Epidermal melanocyte (primary cell): ENCODE measurements at regions not wholly inside any gene's neighbourhood (a gene's known extent, or its start where the extent isn't known, plus 50 kb on each side); places are given as distances from the start of the nearest gene placed in this dataset.
"Not testable (repeated sequence)": the region's sequence is repeated elsewhere in the genome, so short reads cannot be mapped to it uniquely, and the experiment has no call there.

Experiments used
- DNase-seq: peaks from one replicate; pipeline ENCODE4 v3.0.0; 2011; ENCODE audit warnings: low spot score; ENCODE audit not compliant: insufficient read length

DNA sequence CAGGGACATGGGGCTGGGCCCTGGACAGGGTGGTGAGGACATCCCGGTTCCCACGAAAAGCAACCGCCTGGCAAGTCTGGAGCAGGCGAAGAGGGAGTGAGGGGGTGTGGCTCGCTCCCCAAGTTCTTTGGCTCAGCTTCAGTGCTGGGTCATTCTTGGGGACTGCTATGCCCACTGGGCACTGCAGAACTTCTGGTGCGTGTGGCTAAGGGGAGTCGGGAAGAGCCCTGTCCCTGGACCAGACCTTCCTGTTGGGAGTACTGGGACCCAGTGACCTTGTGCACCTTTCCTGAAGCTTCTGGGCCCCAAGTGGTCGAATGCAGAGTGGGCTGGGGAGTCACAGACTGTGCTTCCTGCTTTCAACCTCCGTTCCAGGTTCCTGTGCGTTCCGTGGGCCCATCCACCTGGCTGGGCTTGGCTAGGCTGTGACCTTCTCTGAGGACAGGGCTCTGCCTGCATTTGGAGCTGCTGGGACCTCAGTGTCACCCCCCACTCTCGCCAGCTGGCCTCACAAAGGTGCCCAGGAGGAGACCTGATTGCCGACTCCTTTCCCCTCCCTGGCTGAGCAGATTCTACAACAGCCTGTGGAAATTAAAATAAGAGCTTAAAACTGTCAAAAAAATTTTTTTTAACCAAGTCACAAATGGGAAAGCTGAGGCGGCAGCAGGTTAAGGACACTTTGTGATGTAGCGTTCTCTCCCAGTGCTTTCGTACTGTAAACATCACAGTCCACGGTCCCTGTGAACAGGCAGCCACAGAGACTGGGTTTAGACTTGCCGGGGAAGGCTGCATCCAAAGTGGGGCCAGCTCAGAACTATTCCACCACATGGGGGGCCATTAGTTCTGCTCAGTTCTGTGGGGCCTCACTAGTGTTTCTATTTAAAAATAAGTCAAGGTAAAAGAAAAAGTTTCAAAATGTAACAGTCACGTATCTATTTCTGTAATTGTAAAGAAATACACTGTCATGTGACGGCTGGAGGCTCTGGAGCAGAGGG lies 63.8 kb upstream of the WNT7B start:
- no peak for DNase-seq

DNA sequence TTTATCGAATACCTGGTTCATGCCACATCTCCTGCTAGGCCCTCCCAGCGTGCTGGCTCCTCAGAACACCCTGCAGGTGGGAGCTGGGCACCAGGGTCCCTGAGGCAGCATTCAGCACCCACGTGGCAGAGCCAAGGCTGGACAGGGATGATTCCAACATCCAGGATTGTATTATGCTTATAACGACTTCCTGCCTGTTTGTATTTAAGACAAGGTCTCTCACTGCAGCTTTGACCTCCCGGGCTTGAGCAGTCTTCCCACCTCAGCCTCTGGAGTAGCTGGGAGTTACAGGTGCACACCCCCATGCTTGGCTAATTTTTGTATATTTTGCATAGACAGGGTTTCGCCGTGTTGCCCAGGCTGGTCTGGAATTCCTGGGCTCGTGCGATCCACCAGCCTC lies 64.7 kb upstream of the WNT7B start:
- no peak for DNase-seq

DNA sequence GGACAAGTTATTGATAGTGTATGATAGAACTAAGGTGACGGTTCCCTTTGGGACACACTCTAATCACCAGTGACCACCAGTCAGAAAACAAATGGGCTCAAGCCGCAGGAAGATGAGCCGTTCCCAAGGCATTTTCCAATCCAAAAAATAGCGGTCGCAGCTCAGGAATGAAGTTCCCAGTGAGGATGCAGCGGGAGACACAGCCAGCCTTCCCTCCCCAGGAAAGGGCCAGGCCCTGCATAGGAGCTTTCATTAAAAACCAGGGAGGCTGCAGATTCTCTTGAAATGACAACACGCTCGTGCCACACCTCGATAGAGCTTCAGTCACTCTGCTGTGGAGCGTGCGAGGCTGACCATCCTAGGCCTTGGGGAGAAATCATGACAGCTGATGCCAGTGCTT lies 65.8 kb upstream of the WNT7B start:
- peak; percentile 11 for DNase-seq

DNA sequence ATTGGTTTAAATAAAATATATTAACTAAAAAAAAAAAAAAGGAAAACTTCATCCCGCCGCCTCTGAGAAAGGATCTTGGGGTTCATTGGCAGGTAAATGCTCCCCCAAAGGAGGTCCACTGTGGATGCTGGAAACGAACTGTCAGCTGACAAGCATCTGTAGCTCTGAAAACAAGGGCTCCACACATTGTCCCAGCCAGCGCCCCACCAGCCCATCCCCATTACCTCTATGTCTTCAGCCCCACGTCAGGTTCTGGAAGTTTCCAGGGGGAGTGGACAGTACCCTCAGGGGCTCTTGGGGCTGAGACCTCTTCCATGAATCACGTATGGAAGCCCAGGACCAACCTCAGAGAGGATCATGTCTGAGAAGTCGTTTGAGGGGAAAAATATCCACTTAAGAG lies 66.4 kb upstream of the WNT7B start:
- DNase-seq, result no peak

DNA sequence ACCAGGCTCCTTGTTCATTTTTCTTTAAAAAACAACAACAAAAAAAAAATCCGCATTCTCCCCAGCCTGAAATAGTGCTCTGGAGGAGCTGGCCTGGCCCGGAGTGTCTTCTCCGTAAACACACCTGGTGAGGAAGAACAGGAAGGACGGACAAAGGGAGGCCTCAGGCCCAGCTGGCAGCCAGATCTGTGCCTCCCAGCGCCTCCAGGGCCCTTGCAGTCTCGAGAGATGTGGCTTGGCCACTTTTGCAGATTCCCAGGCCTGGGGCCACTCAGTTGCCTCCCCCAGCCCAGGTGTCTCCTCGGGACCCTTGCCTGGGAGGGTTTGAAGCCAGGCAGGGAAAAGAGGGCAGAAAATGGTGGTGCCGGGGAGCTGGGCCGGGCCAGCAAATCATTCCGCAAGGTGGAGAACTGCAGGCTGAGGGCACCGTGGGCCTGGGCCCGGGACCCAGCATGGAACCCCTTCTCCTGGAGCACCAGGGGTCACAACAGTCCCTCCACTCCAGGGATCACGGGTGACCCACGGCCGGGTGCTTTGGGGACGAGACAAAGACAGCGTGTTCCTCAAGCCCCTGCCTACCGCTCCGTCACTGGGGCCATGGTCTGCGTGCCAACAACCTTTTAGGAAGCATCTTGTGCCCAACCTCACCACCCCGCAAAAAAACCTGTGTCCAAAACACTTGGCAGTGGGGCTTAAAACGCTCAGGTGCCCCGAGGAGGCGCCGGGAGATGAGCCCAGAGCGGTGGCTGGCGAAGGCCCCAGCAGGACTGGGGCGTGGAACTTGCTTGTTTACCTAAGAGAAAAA lies 67.1 kb upstream of the WNT7B start:
- DNase-seq, result no peak

DNA sequence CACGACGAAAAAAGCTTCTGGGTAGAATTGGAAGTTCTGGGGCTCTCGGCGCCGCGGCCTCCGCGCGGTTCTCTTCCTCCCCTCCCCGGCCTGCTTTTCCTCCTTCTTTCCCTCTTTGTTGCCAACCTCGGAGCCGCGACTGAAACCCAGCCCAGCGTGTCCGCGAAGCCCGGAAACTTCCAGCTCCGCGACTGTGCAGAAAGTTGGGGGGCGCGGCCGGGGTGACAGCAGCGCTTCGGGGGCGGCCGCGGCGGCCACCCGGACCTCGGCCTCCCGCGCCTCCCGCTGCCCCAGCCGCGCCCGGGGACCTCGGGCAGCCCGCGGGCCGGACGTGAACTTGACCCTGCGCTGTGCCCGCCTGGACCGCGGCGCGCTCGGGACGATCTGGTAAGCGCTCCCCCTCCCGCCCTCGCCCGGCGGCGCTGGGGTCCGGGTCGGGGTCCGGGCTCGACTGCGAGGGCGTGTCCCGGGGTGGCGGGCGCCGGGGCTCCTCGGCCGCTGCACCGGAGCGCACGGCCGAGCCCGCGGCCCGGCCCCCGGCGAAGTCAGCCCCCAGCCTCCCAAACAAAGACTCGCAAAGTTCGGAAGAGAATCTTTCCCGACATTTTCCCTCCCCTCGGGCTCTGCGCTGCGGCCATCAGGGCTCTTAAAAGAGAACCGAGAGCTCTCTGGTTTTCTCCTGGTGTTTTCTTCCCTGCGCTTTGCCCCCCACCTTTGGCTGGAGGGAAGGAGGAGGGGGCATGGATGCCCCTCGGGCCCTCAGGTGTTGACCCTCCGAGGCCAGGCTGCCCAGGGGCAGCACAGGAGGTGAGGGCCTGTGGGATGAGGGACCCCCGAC lies 67.9 kb upstream of the WNT7B start:
- DNase-seq, result no peak

DNA sequence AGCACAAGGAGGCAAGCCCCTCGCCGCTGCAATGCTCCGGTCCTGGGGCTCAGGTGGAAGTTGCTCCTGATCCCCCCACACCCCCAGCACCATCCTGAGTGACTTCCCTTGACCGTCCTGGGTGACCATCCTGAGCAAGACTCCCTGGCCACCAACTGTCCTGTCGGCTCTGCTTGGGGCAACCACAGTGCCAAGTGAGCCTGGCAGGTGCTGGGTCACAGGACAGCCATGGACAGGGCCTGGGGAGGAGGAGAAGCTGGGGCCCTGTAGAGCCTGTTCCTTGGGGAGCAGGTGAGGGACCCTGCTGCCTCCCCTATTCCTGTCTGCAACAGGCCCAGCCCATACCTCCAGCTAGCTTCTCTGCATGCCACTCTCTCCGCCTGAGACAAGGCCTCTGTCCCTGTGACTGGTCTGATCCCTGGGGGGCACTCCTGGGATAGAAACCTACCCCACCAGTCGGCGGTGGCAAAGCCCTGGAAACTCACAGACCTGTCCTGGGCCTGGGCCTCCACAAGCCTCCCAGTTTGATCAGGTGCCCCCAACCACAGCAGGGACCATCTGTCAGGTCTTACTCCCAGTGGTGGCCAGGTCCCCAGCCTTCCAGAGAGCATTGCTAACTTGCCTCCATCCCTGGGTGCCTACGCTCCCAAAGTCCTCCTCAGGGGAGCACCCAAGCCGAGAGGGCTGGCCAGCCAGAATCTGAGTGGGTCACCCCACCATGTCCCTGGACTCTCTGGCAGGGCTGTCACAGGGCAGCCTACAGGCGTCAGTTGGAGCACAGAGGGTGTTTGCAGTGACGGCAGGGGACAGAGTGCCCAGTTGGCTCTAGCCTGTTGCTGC lies 68.7 kb upstream of the WNT7B start:
- no peak for DNase-seq

DNA sequence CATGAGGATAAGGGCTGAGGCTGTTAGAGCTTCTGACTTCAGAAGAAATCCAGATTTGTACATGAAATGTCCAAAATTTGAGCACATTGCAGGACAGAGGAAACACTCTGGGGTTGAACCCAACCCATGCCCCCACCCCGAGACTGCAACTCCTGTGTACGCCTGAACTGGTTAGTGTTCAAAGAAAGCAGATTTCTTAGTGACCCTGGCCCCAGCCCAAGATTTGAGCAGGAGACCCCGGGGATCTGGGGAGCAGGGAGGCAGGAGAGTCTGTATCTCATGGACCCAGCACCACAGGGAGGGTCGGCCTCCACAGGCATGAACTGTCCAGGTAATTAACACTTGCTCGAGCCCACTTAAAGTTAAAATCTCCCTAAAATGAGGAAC lies 69.3 kb upstream of the WNT7B start:
- DNase-seq, result no peak

DNA sequence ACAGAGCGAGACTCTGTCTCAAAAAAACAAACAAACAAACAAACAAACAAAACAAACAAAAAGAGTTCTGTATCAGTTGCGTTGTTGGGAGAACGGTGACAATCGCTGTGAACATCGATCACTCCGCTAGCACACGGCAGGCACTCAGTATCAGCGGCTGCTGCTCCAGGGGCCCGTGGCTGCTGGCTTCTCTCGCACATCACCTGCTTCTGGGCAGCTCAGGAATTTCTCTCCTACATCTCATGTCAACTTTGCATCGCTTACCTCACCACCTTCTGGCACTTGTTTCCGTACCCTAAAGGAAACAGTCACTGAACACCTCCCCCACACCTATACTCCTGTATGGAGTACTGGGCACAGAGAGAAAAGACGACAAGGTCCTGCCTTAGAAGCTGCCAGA lies 70.3 kb upstream of the WNT7B start:
- no peak for DNase-seq

DNA sequence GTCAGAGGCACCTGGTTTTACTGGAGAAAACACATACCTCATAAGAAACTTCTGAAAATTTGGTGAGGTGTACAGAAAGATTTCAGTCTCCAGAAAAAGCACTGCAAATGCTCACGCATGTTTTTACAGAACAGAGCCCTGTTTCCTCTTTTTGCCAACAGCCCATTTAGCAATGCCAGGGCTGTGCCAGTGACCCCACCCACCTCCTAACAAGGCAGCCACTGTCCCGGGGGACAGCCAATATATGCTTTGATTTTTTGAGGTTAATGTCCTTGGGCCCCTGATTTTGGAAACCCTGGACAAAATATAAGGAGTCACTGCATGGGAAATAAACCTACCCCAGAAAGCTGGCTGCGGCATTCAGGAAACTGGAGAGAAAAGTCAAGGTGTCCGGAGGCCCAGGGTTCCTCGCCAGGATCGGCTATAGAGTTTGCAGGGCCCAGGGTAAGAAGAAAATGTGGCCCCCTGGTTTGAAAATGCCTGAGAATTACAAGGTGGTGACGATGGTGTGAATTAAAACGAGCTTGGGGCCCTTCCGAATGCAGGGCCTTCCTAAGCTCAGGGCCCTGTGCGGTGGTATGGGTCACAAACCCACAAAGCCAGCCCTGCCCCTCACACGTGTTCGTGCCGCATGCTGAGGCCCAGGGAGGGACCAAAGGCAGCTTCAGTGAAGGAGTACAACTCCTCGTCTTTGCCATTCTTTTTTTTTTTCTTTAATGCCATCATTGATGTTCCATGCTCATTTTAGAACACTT lies 71.1 kb upstream of the WNT7B start:
- no peak for DNase-seq

DNA sequence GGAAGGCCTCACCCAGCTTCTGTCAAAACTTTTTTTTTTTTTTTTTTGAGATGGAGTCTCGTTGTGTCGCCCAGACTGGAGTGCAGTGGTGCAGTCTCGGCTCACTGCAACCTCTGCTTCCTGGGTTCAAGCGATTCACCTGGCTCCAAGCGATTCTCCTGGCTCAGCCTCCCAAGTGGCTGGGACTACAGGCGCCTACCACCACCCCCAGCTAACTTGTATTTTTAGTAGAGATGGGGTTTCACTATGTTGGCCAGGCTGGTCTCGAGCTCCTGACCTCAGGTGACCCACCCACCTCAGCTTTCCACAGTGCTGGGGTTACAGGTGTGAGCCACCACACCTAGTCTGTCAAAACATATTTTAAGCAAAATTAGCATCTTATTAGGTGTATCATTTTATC lies 71.7 kb upstream of the WNT7B start:
- not testable (repeated sequence) for DNase-seq

DNA sequence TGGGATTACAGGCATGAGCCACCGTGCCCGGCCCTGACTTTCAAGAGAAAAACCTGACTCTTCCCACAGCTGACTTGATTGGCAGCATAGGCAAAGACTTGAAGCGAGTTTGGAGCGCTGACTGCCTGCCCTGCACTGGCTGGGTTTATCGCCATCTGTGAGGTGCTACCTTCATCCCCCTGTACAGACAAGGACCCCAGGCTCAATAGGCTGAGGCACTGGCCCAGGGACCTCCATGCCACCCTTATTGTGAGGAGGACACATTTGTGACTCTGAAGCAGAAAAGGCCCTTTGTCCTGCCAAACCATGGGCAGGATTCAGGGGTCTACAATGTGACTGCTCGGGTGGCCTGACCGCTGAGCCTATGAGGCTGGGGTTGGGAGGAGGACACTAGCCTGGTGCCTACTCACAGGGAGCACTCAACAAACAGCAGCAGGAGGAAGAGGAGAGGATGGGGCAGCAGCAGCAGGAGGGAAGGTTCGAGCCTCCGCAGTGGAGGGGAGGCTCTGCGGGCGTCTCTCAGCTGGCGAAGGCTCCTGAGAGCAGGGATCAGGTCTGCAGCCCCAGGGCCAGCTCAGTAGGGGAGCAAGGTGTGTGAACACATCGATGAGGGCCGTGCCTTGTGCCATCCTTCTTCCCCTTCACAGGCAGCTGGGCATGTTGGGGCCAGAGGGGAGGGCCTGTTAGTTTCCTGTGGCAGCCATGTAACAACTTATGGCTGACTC lies 72.9 kb upstream of the WNT7B start:
- no peak for DNase-seq

DNA sequence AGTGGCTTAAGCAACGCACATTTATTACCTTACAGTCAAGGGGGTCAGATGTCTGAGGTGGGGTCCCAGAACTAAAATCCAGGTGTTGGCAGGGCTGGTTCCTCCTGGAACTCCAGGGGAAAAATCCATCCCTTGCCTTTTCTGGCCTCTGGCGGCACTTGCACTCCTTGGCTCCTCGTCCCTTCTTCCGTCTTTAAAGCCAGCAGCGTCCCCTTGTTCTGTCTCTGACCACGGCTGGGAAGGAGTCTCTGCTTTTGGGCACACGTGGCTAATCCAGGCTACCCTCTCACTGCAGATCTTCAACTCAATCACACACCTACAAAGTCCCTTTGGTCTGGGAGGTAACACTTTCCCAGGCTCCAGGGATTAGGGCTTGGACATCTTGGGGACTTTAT lies 73.5 kb upstream of the WNT7B start:
- no peak for DNase-seq

DNA sequence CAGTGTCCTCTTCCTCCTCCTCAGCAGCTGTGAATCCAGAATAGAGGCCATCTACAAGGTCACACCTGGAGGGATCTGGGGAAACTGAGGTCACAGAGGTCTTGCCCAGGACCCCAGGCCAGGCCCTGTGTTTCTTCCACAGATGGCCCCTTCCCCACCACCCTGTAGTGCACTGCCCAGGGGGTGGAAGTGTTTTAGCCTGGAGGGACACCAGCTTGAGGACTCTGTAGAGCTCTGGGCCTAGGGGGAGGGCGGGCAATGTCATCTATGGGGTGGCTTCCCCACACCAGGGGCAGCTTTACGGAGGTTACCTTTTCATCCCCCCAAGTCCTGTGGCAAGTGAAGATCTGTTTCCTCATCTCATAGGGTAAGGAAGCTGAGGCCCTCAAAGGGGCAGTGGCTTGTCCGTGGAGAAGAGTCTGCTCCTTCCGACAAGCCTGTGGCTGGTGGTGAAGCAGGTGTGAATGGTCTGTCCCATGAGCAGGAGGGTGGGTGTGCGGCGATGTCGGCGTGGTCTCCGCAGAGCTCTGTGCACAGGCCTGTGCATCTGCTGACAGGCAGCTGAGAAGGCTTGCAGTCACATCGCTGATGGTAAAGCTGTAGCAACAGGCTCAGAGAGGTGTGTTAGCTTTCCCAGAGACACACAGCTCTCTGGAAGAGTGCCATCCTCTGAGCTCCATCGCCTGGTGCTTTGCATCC lies 74.1 kb upstream of the WNT7B start:
- DNase-seq, result no peak

DNA sequence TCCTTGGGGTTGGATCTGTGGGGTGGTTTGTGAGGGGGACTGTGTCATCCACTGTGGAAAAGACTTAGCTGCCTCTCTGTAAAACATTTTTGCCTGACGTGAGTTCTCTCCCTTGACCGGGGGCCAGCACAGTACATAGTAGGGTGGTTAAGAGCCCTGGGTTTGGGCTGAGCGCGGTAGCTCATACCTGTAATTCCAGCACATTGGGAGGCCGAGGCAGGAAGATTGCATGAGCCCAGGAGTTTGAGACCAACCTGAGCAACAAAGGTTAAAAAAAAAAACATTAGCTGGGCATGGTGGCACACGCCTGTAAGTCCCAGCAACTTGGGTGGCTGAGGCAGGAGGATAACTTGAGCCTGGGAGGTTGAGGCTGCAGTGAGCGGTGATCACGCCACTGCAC lies 74.7 kb upstream of the WNT7B start:
- no peak for DNase-seq

DNA sequence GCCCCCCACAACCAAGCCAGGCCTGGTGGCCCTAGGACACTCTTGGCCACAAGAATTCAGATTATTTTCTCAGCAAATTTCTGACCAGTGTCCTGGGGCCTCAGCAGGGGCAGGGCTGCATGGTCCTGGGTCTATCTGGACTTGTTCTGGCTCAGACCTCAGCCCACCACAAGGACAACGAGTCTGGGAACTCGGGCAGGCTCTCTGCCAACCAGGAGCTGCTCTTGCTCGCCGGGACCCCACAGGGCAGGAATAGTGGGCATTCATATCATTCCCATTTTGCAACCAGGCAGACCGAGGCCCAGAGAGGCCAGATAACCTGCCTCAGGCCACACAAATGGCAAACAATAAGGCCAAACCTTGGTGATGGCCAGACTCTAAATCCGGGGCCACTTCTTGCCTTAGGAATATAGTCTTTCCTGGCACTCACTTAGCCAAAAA lies 75.4 kb upstream of the WNT7B start:
- no peak for DNase-seq

DNA sequence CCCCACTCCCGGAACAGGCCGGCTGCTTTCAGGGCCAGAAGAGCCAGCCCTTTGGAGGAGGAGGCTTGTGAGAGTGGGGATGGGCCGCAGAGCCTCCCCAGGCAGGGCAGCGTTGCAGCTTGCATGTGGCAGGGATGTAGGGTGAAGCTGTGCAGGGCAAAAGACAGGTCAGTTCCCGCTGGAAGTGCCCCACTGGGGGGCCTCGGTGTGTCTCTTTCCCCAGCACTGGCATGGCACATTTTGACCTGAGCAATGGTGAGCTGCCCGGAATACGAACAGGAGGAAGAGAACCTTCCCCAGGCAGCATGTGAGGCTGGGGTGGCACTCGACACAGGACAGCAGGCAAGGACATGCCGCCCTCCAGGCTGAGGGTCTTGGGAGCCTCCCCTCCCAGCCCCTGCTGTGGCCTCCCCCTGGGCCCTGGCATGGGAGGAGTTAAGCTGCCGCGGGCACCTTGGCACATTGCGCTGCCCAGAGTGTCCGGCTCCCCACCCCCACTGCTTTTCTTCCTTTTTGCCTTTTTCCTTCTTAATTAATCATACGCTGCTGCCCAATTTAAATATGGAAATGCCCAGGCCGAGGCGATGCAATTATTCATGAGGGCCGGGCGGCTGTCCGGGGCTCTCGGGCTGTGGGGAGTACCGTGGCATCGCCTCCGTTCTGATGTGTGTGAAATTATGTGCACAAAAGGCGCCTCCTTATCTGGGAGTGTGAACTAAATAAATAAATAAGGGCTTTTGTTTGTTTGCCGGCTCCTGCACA lies 76.0 kb upstream of the WNT7B start:
- DNase-seq, result peak; percentile 74

DNA sequence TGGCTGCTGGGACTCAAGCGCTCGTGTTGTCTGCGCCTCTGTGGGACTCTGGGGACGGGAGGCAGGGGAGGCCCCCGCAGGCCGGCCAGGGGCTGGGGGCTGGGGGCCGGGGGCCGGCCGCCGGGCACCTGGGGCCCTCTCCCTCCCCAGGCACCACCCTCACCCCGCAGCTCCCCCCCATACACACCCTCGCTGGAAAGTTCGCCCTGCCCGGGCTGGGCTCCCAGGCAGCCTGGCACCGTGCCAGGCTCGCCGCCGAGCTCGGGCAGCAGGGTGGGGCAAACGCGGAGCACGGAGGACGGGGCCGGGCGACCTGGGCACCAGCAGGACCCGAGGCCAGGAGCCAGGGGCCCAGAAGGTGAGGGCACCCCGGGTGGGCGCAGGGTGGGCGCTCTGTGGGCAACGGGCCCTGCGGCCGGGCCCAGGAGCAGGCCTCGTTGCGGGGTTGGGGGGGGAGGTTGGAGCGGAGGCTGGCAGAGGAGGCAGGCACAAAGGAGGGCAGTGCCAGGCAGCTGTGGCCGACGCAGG lies 76.7 kb upstream of the WNT7B start:
- peak; percentile 84 for DNase-seq
